Activated T-cell treated with anti-CD3 and anti-CD28 coated beads, Interleukin-2, amount 50 U/mL, for 24 hours (primary cell): ENCODE measurements at regions not wholly inside any gene's neighbourhood (a gene's known extent, or its start where the extent isn't known, plus 50 kb on each side); places are given as distances from the start of the nearest gene placed in this dataset.

Experiments
- DNase-seq: peaks from one replicate; pipeline ENCODE4 v3.0.0-alpha.2; 2020
- H3K27ac Mint-ChIP-seq: 2 replicates; pipeline ENCODE4 v1.8.0; 2020; ENCODE audit warnings: mild to moderate bottlenecking, mixed read lengths
- H3K27me3 Mint-ChIP-seq: 2 replicates; pipeline ENCODE4 v1.8.0; 2020; ENCODE audit warnings: mixed read lengths
- H3K36me3 Mint-ChIP-seq: 2 replicates; pipeline ENCODE4 v1.8.0; 2020; ENCODE audit warnings: low read depth, mixed read lengths
- H3K4me1 Mint-ChIP-seq: 2 replicates; pipeline ENCODE4 v1.8.0; 2020; ENCODE audit warnings: low read depth, mixed read lengths
- H3K4me3 Mint-ChIP-seq: 2 replicates; pipeline ENCODE4 v1.8.0; 2020; ENCODE audit warnings: mild to moderate bottlenecking, moderate library complexity, mixed read lengths
- H3K9me3 Mint-ChIP-seq: 2 replicates; pipeline ENCODE4 v1.8.0; 2020; ENCODE audit warnings: mixed read lengths

GRCh38 chr9:88676644-88677043 is 141.7 kb downstream of the NXNL2 start:
- Mint-ChIP-seq H3K4me3 (no peak overlapping the region), H3K9me3 (no peaks in the 10 kb centered on the region), H3K4me1 (no peaks in the 10 kb centered on the region), H3K27ac (no peak overlapping the region), H3K27me3 (peaks cover 15% of the 10 kb centered on the region), H3K36me3 (no peaks in the 10 kb centered on the region)
- no peak for DNase-seq

GRCh38 chr9:88678008-88678407 is 143.0 kb downstream of the NXNL2 start:
- Mint-ChIP-seq H3K4me3 (no peak overlapping the region), H3K4me1 (no peaks in the 10 kb centered on the region), H3K36me3 (no peaks in the 10 kb centered on the region), H3K9me3 (no peaks in the 10 kb centered on the region), H3K27me3 (peaks cover 15% of the 10 kb centered on the region), H3K27ac (no peak overlapping the region)
- no peak for DNase-seq

GRCh38 chr9:88678431-88678830 is 143.5 kb downstream of the NXNL2 start:
- Mint-ChIP-seq H3K4me1 (no peaks in the 10 kb centered on the region), H3K4me3 (no peak overlapping the region), H3K9me3 (no peaks in the 10 kb centered on the region), H3K27ac (no peak overlapping the region), H3K27me3 (peaks cover 15% of the 10 kb centered on the region), H3K36me3 (no peaks in the 10 kb centered on the region)
- no peak for DNase-seq

GRCh38 chr9:88680041-88680440 is 145.1 kb downstream of the NXNL2 start:
- Mint-ChIP-seq H3K27ac (no peak overlapping the region), H3K4me1 (no peaks in the 10 kb centered on the region), H3K4me3 (no peak overlapping the region), H3K36me3 (no peaks in the 10 kb centered on the region), H3K9me3 (no peaks in the 10 kb centered on the region), H3K27me3 (peaks cover 15% of the 10 kb centered on the region)
- DNase-seq, result no peak

GRCh38 chr9:88680505-88681160 is 145.7 kb downstream of the NXNL2 start:
- Mint-ChIP-seq H3K9me3 (no peaks in the 10 kb centered on the region), H3K4me3 (no peak overlapping the region), H3K4me1 (no peaks in the 10 kb centered on the region), H3K36me3 (no peaks in the 10 kb centered on the region), H3K27ac (no peak overlapping the region), H3K27me3 (peaks cover 15% of the 10 kb centered on the region)
- DNase-seq, result no peak

GRCh38 chr9:88681434-88681833 is 146.5 kb downstream of the NXNL2 start:
- Mint-ChIP-seq H3K27me3 (peaks cover 13% of the 10 kb centered on the region), H3K4me1 (no peaks in the 10 kb centered on the region), H3K4me3 (no peak overlapping the region), H3K36me3 (no peaks in the 10 kb centered on the region), H3K27ac (no peak overlapping the region), H3K9me3 (no peaks in the 10 kb centered on the region)
- no peak for DNase-seq

- H3K27me3 Mint-ChIP-seq, result peaks cover 5% of the 10 kb centered on the region
- H3K4me1 Mint-ChIP-seq, result no peaks in the 10 kb centered on the region
- H3K4me3 Mint-ChIP-seq, result no peak overlapping the region
- no peak for DNase-seq
- H3K36me3 Mint-ChIP-seq, result no peaks in the 10 kb centered on the region
- no peaks in the 10 kb centered on the region for H3K9me3 Mint-ChIP-seq
- H3K27ac Mint-ChIP-seq, result no peak overlapping the region
These were observed 147.5 kb downstream of the NXNL2 start for GRCh38 chr9:88682431-88682831.

- DNase-seq, result no peak
- Mint-ChIP-seq H3K4me3 (no peak overlapping the region), H3K27ac (no peak overlapping the region), H3K36me3 (no peaks in the 10 kb centered on the region), H3K9me3 (no peaks in the 10 kb centered on the region), H3K27me3 (no peaks in the 10 kb centered on the region), H3K4me1 (no peaks in the 10 kb centered on the region)
These were observed 149.1 kb downstream of the NXNL2 start for GRCh38 chr9:88684046-88684445.

GRCh38 chr9:88684845-88685244 is 149.9 kb downstream of the NXNL2 start:
- no peak for DNase-seq
- no peaks in the 10 kb centered on the region for H3K4me1 Mint-ChIP-seq
- no peaks in the 10 kb centered on the region for H3K36me3 Mint-ChIP-seq
- H3K27ac Mint-ChIP-seq, result no peak overlapping the region
- H3K9me3 Mint-ChIP-seq, result no peaks in the 10 kb centered on the region
- no peaks in the 10 kb centered on the region for H3K27me3 Mint-ChIP-seq
- H3K4me3 Mint-ChIP-seq, result no peak overlapping the region

GRCh38 chr9:88685966-88686365 is 151.0 kb downstream of the NXNL2 start:
- no peak for DNase-seq
- H3K27ac Mint-ChIP-seq, result no peak overlapping the region
- H3K27me3 Mint-ChIP-seq, result no peaks in the 10 kb centered on the region
- H3K36me3 Mint-ChIP-seq, result no peaks in the 10 kb centered on the region
- no peaks in the 10 kb centered on the region for H3K9me3 Mint-ChIP-seq
- H3K4me3 Mint-ChIP-seq, result no peak overlapping the region
- no peaks in the 10 kb centered on the region for H3K4me1 Mint-ChIP-seq

GRCh38 chr9:88689509-88690298 is 154.7 kb downstream of the NXNL2 start:
- no peak overlapping the region for H3K27ac Mint-ChIP-seq
- H3K27me3 Mint-ChIP-seq, result peaks cover 17% of the 10 kb centered on the region
- no peaks in the 10 kb centered on the region for H3K4me1 Mint-ChIP-seq
- DNase-seq, result no peak
- no peak overlapping the region for H3K4me3 Mint-ChIP-seq
- no peaks in the 10 kb centered on the region for H3K36me3 Mint-ChIP-seq
- H3K9me3 Mint-ChIP-seq, result peaks cover 7% of the 10 kb centered on the region

- Mint-ChIP-seq H3K9me3 (peaks cover 7% of the 10 kb centered on the region), H3K4me3 (no peak overlapping the region), H3K27ac (no peak overlapping the region), H3K4me1 (no peaks in the 10 kb centered on the region), H3K36me3 (no peaks in the 10 kb centered on the region), H3K27me3 (peaks cover 22% of the 10 kb centered on the region)
- DNase-seq, result no peak
These were observed 155.7 kb downstream of the NXNL2 start for GRCh38 chr9:88690628-88691027.

GRCh38 chr9:88691091-88691490 is 156.1 kb downstream of the NXNL2 start:
- Mint-ChIP-seq H3K27me3 (peaks cover 25% of the 10 kb centered on the region), H3K27ac (no peak overlapping the region), H3K4me1 (no peaks in the 10 kb centered on the region), H3K4me3 (no peak overlapping the region), H3K36me3 (no peaks in the 10 kb centered on the region), H3K9me3 (peaks cover 7% of the 10 kb centered on the region)
- no peak for DNase-seq

- peaks cover 29% of the 10 kb centered on the region for H3K27me3 Mint-ChIP-seq
- DNase-seq, result no peak
- no peak overlapping the region for H3K27ac Mint-ChIP-seq
- H3K4me3 Mint-ChIP-seq, result no peak overlapping the region
- H3K36me3 Mint-ChIP-seq, result no peaks in the 10 kb centered on the region
- peaks cover 7% of the 10 kb centered on the region for H3K9me3 Mint-ChIP-seq
- no peaks in the 10 kb centered on the region for H3K4me1 Mint-ChIP-seq
These were observed 156.8 kb downstream of the NXNL2 start for GRCh38 chr9:88691811-88692210.

GRCh38 chr9:88692827-88693226 is 157.8 kb downstream of the NXNL2 start:
- no peaks in the 10 kb centered on the region for H3K36me3 Mint-ChIP-seq
- no peak overlapping the region for H3K4me3 Mint-ChIP-seq
- no peaks in the 10 kb centered on the region for H3K4me1 Mint-ChIP-seq
- peaks cover 36% of the 10 kb centered on the region for H3K27me3 Mint-ChIP-seq
- H3K9me3 Mint-ChIP-seq, result peaks cover 7% of the 10 kb centered on the region
- no peak for DNase-seq
- H3K27ac Mint-ChIP-seq, result no peak overlapping the region
